Panc1 (cell line): ENCODE measurements at regions not wholly inside any gene's neighbourhood (a gene's known extent, or its start where the extent isn't known, plus 50 kb on each side); places are given as distances from the start of the nearest gene placed in this dataset.

Experiments
- ATAC-seq: fragments of 200-7000 bp; cut with Tn5 transposase; 2 replicates; pipeline ENCODE4 v1.9.1; 2020; ENCODE audit warnings: mild to moderate bottlenecking, moderate library complexity
- BruUV-seq: library from RNA; stranded (reverse); fragments of 400-500 nt; replicated peaks from 2 replicates; lab custom pipeline; 2021; lab: Mats Ljungman, UMichigan
- CTCF ChIA-PET: fragments of 300-600 bp; sonication (Branson Sonifier 250); formaldehyde crosslinking; loops from one replicate; lab custom pipeline; 2022; ENCODE audit warnings: antibody characterized with exemption; lab: Charles Lee
- POLR2A ChIA-PET: fragments of 300-600 bp; sonication (Branson Sonifier 250); formaldehyde crosslinking; loops from one replicate; lab custom pipeline; 2022; ENCODE audit warnings: antibody characterized with exemption; lab: Charles Lee
- DNase-seq: peaks from one replicate; pipeline ENCODE4 v3.0.0-alpha.2; 2010; ENCODE audit warnings: low read depth, low spot score
- H3K27ac ChIP-seq: 2 replicates; pipeline ENCODE4 v1.5.1; 2011; ENCODE audit warnings: mild to moderate bottlenecking, low read length, inconsistent platforms
- H3K27me3 ChIP-seq: fragments of 200-500 bp; sonication (Bioruptor generic); 2 replicates; pipeline ENCODE4 v1.6.0; 2014; ENCODE audit warnings: low read length, inconsistent platforms; ENCODE audit not compliant: control insufficient read depth, insufficient read depth
- H3K36me3 ChIP-seq: fragments of 200-500 bp; sonication (Bioruptor generic); 2 replicates; pipeline ENCODE4 v1.5.1; 2014; ENCODE audit warnings: inconsistent platforms, mild to moderate bottlenecking, low read length, moderate library complexity; ENCODE audit not compliant: control insufficient read depth, insufficient read depth
- H3K4me1 ChIP-seq: 2 replicates; pipeline ENCODE4 v1.5.1; 2011; ENCODE audit warnings: inconsistent platforms, mild to moderate bottlenecking, low read length, moderate library complexity; ENCODE audit not compliant: control insufficient read depth, insufficient read depth
- H3K4me3 ChIP-seq, 2 experiments: 2 replicates each; pipeline ENCODE4 v1.5.1; 2011 to 2012; ENCODE audit warnings: low read depth in 2 of 2, low read length in 2 of 2, mild to moderate bottlenecking in 2 of 2, inconsistent platforms in 1 of 2, moderate library complexity in 1 of 2
- H3K9me3 ChIP-seq: fragments of 200-500 bp; sonication (Bioruptor generic); 2 replicates; pipeline ENCODE4 v1.5.1; 2014; ENCODE audit warnings: low read depth, mild to moderate bottlenecking, inconsistent platforms, low read length, moderate library complexity; ENCODE audit not compliant: control insufficient read depth, insufficient read depth
- CTCF ChIP-seq: fragments of 450-650 bp; IDR thresholded peaks from 2 replicates; pipeline ENCODE4 v1.5.1; 2017; ENCODE audit warnings: mild to moderate bottlenecking
- POLR2AphosphoS5 ChIP-seq: IDR thresholded peaks from 2 replicates; pipeline ENCODE4 v1.6.1; 2012; ENCODE audit warnings: mild to moderate bottlenecking, low read depth, low read length, moderate library complexity
- SIN3A ChIP-seq: IDR thresholded peaks from 2 replicates; pipeline ENCODE4 v1.6.1; 2012; ENCODE audit warnings: low read depth, mild to moderate bottlenecking, low read length, moderate library complexity, borderline replicate concordance; ENCODE audit not compliant: insufficient read depth
- TCF7L2 ChIP-seq: IDR thresholded peaks from 2 replicates; pipeline ENCODE4 v1.6.1; 2011; ENCODE audit warnings: mild to moderate bottlenecking, low read depth, low read length, inconsistent platforms
- in situ Hi-C: cut with HindIII; loops from 2 replicates; pipeline ENCODE4 v1.10.0; 2016; ENCODE audit warnings: low sequenced_read_pairs, low pct_unique_long_range_greater_than_20kb
- intact Hi-C: fragments of 100-400 bp; cut with micrococcal nuclease; formaldehyde crosslinking; loops from one replicate; pipeline ENCODE4 v1.10.0; 2022; ENCODE audit not compliant: unreplicated experiment
- TF ChIP-seq, protein P1 (sequence below), 2 experiments: IDR thresholded peaks; 2 replicates each; pipeline ENCODE4 v1.6.1; 2011 to 2012; ENCODE audit warnings: low read depth in 2 of 2, control low read depth in 1 of 2, low read length in 1 of 2, mild to moderate bottlenecking in 1 of 2, moderate library complexity in 1 of 2; ENCODE audit not compliant: insufficient read depth in 1 of 2

DNA sequence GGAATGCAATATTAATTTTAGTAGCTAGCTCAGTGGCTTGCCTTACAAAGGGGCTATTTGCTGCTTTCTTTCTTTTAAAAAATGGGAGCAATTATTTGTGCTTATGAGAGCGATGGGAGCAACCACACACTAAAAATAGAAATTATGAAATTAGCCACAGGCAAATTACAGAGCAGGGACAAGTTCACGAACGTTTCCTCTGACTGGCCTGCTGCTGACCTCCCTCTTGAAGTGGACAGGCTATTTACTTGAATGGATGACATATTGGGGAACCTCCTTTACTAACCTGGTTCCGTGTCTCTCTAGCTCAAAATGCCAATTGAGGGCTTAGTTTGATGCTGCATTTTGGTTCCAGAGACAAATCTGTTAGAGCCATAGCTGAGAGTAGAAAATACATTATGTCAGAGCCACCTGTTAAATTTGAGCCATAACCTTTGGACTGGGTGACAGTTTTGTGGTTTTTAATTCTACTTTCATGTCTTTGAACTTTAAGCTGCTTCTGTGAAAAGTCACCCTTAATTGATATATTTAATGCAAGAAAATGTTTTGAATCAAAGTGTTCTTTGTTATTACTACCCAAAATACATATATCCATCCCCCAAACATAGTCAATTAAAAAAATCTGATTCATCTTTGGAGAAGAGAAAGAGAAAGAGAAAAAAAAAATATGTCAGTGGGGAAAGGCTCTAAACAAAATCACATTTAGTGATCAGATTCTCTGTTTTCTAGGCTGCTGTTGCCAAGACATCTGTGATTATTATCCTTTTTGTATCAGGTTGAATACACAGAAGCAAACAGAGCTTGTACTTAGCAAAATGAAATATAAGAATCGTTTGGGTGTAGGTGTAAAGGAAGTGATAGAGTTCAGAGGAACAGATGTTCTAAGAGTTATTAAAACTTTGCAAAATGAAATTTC lies 351.9 kb downstream of the ADGRL2 start:
- in situ Hi-C loops: no loop called here
- no peak for TF ChIP-seq TCF7L2
- no peaks in the 10 kb centered on the region for H3K9me3 ChIP-seq

GRCh38 chr1:82145656-82146055 lies 344.9 kb downstream of the ADGRL2 start:
- CTCF ChIA-PET: no interaction called here

More for the DNA sequence above, 351.9 kb downstream of the ADGRL2 start:
- ATAC-seq: no peak
- CTCF ChIA-PET: no interaction called here
- DNase-seq: no peak
- no peak overlapping the region for H3K4me3 ChIP-seq
- intact Hi-C loops: no loop called here
- no TSS peak for BruUV-seq
- no peak overlapping the region for H3K27ac ChIP-seq
- no peaks in the 10 kb centered on the region for H3K36me3 ChIP-seq
- POLR2A ChIA-PET: no interaction called here
- H3K27me3 ChIP-seq: no peaks in the 10 kb centered on the region
- H3K4me1 ChIP-seq: no peaks in the 10 kb centered on the region

More at GRCh38 chr1:82145656-82146055, 344.9 kb downstream of the ADGRL2 start:
- no peaks in the 10 kb centered on the region for H3K27me3 ChIP-seq
- no peaks in the 10 kb centered on the region for H3K4me1 ChIP-seq
- in situ Hi-C loops (no loop called here), intact Hi-C loops (no loop called here)
- H3K27ac ChIP-seq: no peak overlapping the region
- ATAC-seq: no peak
- DNase-seq: no peak
- H3K4me3 ChIP-seq: no peak overlapping the region
- TF ChIP-seq CTCF: no peak
- TF ChIP-seq POLR2AphosphoS5: no peak
- TF ChIP-seq, protein P1, sequence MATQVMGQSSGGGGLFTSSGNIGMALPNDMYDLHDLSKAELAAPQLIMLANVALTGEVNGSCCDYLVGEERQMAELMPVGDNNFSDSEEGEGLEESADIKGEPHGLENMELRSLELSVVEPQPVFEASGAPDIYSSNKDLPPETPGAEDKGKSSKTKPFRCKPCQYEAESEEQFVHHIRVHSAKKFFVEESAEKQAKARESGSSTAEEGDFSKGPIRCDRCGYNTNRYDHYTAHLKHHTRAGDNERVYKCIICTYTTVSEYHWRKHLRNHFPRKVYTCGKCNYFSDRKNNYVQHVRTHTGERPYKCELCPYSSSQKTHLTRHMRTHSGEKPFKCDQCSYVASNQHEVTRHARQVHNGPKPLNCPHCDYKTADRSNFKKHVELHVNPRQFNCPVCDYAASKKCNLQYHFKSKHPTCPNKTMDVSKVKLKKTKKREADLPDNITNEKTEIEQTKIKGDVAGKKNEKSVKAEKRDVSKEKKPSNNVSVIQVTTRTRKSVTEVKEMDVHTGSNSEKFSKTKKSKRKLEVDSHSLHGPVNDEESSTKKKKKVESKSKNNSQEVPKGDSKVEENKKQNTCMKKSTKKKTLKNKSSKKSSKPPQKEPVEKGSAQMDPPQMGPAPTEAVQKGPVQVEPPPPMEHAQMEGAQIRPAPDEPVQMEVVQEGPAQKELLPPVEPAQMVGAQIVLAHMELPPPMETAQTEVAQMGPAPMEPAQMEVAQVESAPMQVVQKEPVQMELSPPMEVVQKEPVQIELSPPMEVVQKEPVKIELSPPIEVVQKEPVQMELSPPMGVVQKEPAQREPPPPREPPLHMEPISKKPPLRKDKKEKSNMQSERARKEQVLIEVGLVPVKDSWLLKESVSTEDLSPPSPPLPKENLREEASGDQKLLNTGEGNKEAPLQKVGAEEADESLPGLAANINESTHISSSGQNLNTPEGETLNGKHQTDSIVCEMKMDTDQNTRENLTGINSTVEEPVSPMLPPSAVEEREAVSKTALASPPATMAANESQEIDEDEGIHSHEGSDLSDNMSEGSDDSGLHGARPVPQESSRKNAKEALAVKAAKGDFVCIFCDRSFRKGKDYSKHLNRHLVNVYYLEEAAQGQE (IDR thresholded peaks at IDR 0.05; ENCODE audit: insufficient read depth in 1 of 2, low read depth in 2 of 2, low read length in 1 of 2): no peak
- TF ChIP-seq TCF7L2: no peak
- TF ChIP-seq SIN3A: no peak
- POLR2A ChIA-PET: no interaction called here
- BruUV-seq: no TSS peak
- H3K36me3 ChIP-seq: no peaks in the 10 kb centered on the region
- H3K9me3 ChIP-seq: no peaks in the 10 kb centered on the region
